ENCODE measurements at regions not wholly inside any gene's neighbourhood (a gene's known extent, or its start where the extent isn't known, plus 50 kb on each side); places are given as distances from the start of the nearest gene placed in this dataset.
"Not testable (repeated sequence)": the region's sequence is repeated elsewhere in the genome, so short reads cannot be mapped to it uniquely, and the experiment has no call there.

GRCh38 chr7:21336743-21337142 is 91.1 kb upstream of the SP4 start (continued):
- TF ChIP-seq REST (tag by site-specific recombination; IDR thresholded peaks at IDR 0.05) (no peak), MEIS1 (CRISPR knock-in tag; IDR thresholded peaks at IDR 0.05; ENCODE audit: borderline replicate concordance) (no peak)

- no peak for TF ChIP-seq ZBTB11 (tag by site-specific recombination; conservative IDR thresholded peaks at IDR 0.05; ENCODE audit: low read depth)
- Histone ChIP-seq H3K4me1 (ENCODE audit: control insufficient read depth, insufficient read depth, low read length) (no peaks in the 10 kb centered on the region), H3K36me3 (ENCODE audit: control insufficient read depth in 2 of 2, insufficient read depth in 1 of 2, low read length in 2 of 2) (no peaks in the 10 kb centered on the region), H3K4me3 (ENCODE audit: low read depth, low read length) (no peak overlapping the region), H3K9me3 (ENCODE audit: control insufficient read depth, insufficient read depth, low read depth, low read length) (no peaks in the 10 kb centered on the region), H3K27ac (ENCODE audit: extremely low read depth, low read depth, low read length) (no peak overlapping the region)
- CTCF ChIA-PET = no interaction called here
- POLR2A ChIA-PET = interaction anchor here (0.7 kb wide), 1 partner anchor 577 kb away, joined by 5 read pairs; no protein-coding TSS in a partner anchor
Measured at GRCh38 chr7:21338728-21339164, 89.1 kb upstream of the SP4 start.

GRCh38 chr7:21344900-21345299 is 83.0 kb upstream of the SP4 start:
- POLR2A ChIA-PET = interaction anchor here (0.9 kb wide), 1 partner anchor 11 kb away, joined by 3 read pairs; no protein-coding TSS in a partner anchor
- CTCF ChIA-PET; H3K36me3 ChIP-seq (ENCODE audit: control insufficient read depth in 2 of 2, insufficient read depth in 1 of 2, low read length in 2 of 2): not testable (repeated sequence)

GRCh38 chr7:21345361-21345760 is 82.5 kb upstream of the SP4 start:
- ChIA-PET CTCF (no interaction called here), POLR2A (interaction anchor here (0.9 kb wide), 1 partner anchor 11 kb away, joined by 3 read pairs; no protein-coding TSS in a partner anchor)

More at GRCh38 chr7:21344900-21345299, 83.0 kb upstream of the SP4 start:
- not testable (repeated sequence) for H3K4me3 ChIP-seq (ENCODE audit: low read depth, low read length); H3K9me3 ChIP-seq (ENCODE audit: control insufficient read depth, insufficient read depth, low read depth, low read length); H3K27ac ChIP-seq (ENCODE audit: extremely low read depth, low read depth, low read length); H3K4me1 ChIP-seq (ENCODE audit: control insufficient read depth, insufficient read depth, low read length)

More at GRCh38 chr7:21345361-21345760, 82.5 kb upstream of the SP4 start:
- Histone ChIP-seq H3K4me1 (ENCODE audit: control insufficient read depth, insufficient read depth, low read length) (peaks cover 4% of the 10 kb centered on the region), H3K4me3 (ENCODE audit: low read depth, low read length) (no peak overlapping the region), H3K9me3 (ENCODE audit: control insufficient read depth, insufficient read depth, low read depth, low read length) (no peaks in the 10 kb centered on the region), H3K27ac (ENCODE audit: extremely low read depth, low read depth, low read length) (no peak overlapping the region), H3K36me3 (ENCODE audit: control insufficient read depth in 2 of 2, insufficient read depth in 1 of 2, low read length in 2 of 2) (no peaks in the 10 kb centered on the region)
- TF ChIP-seq ZNF777 (tag by site-specific recombination; IDR thresholded peaks at IDR 0.05; ENCODE audit: borderline replicate concordance) (no peak), ZNF530 (tag by site-specific recombination; IDR thresholded peaks at IDR 0.05; ENCODE audit: low read depth) (no peak), ZNF596 (tag by site-specific recombination; IDR thresholded peaks at IDR 0.05) (no peak), CTCF (tag by site-specific recombination; IDR thresholded peaks at IDR 0.05) (no peak), ZNF292 (tag by site-specific recombination; IDR thresholded peaks at IDR 0.05; ENCODE audit: borderline replicate concordance, low read depth) (no peak), ZNF623 (tag by site-specific recombination; IDR thresholded peaks at IDR 0.05) (no peak), ZNF488 (tag by site-specific recombination; IDR thresholded peaks at IDR 0.05) (no peak)

Data from HEK293 (cell line).